HG03159 (cell line): ENCODE measurements at regions not wholly inside any gene's neighbourhood (a gene's known extent, or its start where the extent isn't known, plus 50 kb on each side); places are given as distances from the start of the nearest gene placed in this dataset.

Source experiments
- ATAC-seq: cut with Tn5 transposase; IDR thresholded peaks from one replicate; pipeline ENCODE4 v1.9.1; 2021; ENCODE audit warnings: mild to moderate bottlenecking, moderate library complexity; ENCODE audit not compliant: unreplicated experiment

- ATAC-seq = no peak
These were observed 70.3 kb upstream of the SHH start for GRCh38 chr7:155882596-155882995.

- ATAC-seq = no peak
These were observed 69.4 kb upstream of the SHH start for GRCh38 chr7:155881471-155882350.

- ATAC-seq = no peak
These were observed 68.5 kb upstream of the SHH start for GRCh38 chr7:155880721-155881120.

- ATAC-seq = no peak
These were observed 67.3 kb upstream of the SHH start for GRCh38 chr7:155879592-155879991.

GRCh38 chr7:155878674-155879073 is 66.4 kb upstream of the SHH start:
- no peak for ATAC-seq

GRCh38 chr7:155878250-155878649 is 66.0 kb upstream of the SHH start:
- ATAC-seq = no peak

- no peak for ATAC-seq
These were observed 64.9 kb upstream of the SHH start for GRCh38 chr7:155877167-155877566.

GRCh38 chr7:155874411-155874810 is 62.1 kb upstream of the SHH start:
- ATAC-seq = no peak

GRCh38 chr7:155874010-155874409 is 61.7 kb upstream of the SHH start:
- ATAC-seq = no peak

GRCh38 chr7:155872678-155873369 is 60.6 kb upstream of the SHH start:
- ATAC-seq = no peak

- no peak for ATAC-seq
These were observed 58.9 kb upstream of the SHH start for GRCh38 chr7:155871211-155871610.

GRCh38 chr7:155870334-155871180 is 58.3 kb upstream of the SHH start:
- no peak for ATAC-seq

GRCh38 chr7:155869784-155870076 is 57.5 kb upstream of the SHH start:
- ATAC-seq = no peak

GRCh38 chr7:155868955-155869783 is 56.9 kb upstream of the SHH start:
- no peak for ATAC-seq

GRCh38 chr7:155867734-155868400 is 55.6 kb upstream of the SHH start:
- no peak for ATAC-seq

- ATAC-seq = no peak
These were observed 55.0 kb upstream of the SHH start for GRCh38 chr7:155867280-155867679.

- ATAC-seq = no peak
These were observed 53.7 kb upstream of the SHH start for GRCh38 chr7:155865830-155866525.

- no peak for ATAC-seq
These were observed 52.9 kb upstream of the SHH start for GRCh38 chr7:155864991-155865690.
